Lung (tissue), 11 donors: ENCODE measurements at regions not wholly inside any gene's neighbourhood (a gene's known extent, or its start where the extent isn't known, plus 50 kb on each side); places are given as distances from the start of the nearest gene placed in this dataset.

Source experiments
- ATAC-seq: fragments of 200-7000 bp; cut with Tn5 transposase; one replicate; pipeline ENCODE4 v1.9.1; 2020; ENCODE audit warnings: moderate number of reproducible peaks; ENCODE audit not compliant: insufficient read depth, low FRiP score
- DNase-seq, 3 donors: peaks; one replicate each; pipeline ENCODE4 v3.0.0-alpha.2; 2013 to 2017
- H3K27ac ChIP-seq, 2 donors: one replicate each; pipeline ENCODE4 v1.5.1; 2013; ENCODE audit warnings: mild to moderate bottlenecking in 2 of 2, moderate library complexity in 2 of 2, control low read depth in 1 of 2, inconsistent platforms in 1 of 2, low read depth in 1 of 2, low read length in 1 of 2
- H3K27me3 ChIP-seq, 3 donors: one replicate each; pipeline ENCODE4 v1.5.1; 2013; ENCODE audit warnings: low read length in 2 of 3; ENCODE audit not compliant: control insufficient read depth in 3 of 3, insufficient read depth in 3 of 3
- H3K36me3 ChIP-seq, 4 donors: one replicate each; pipeline ENCODE4 v1.5.1; 2013; ENCODE audit warnings: low read length in 4 of 4, mild to moderate bottlenecking in 1 of 4, moderate library complexity in 1 of 4; ENCODE audit not compliant: control insufficient read depth in 4 of 4, insufficient read depth in 4 of 4
- H3K4me1 ChIP-seq, 5 donors: one replicate each; pipeline ENCODE4 v1.5.1; 2013; ENCODE audit warnings: low read length in 5 of 5, mild to moderate bottlenecking in 2 of 5, moderate library complexity in 1 of 5; ENCODE audit not compliant: control insufficient read depth in 5 of 5, insufficient read depth in 5 of 5
- H3K4me3 ChIP-seq: one replicate; pipeline ENCODE4 v1.5.1; 2013; ENCODE audit warnings: mild to moderate bottlenecking, control low read depth, moderate library complexity
- H3K9ac ChIP-seq, 2 donors: one replicate each; pipeline ENCODE4 v1.5.1; 2013; ENCODE audit warnings: low read length in 2 of 2, control low read depth in 1 of 2; ENCODE audit not compliant: insufficient read depth in 1 of 2
- H3K9me3 ChIP-seq, 4 donors: one replicate each; pipeline ENCODE4 v1.5.1; 2013; ENCODE audit warnings: low read length in 3 of 4, mild to moderate bottlenecking in 1 of 4, moderate library complexity in 1 of 4; ENCODE audit not compliant: control insufficient read depth in 4 of 4, insufficient read depth in 3 of 4
- WGBS, 2 donors: extraction: QIAGEN DNeasy Blood & Tissue Kit; methylation state at CpG; one replicate each; pipeline ENCODE4 v1.1.7; 2013; 5-methylcytosine and 5-hydroxymethylcytosine counted together
- TF ChIP-seq, protein P1 (sequence below): IDR thresholded peaks from 2 replicates; pipeline ENCODE4 v1.5.1; 2012; ENCODE audit warnings: mild to moderate bottlenecking; ENCODE audit errors: control extremely low read depth, extremely low read depth
- donor health status: control.
- donor health status: control.
- donor health status: Bipolar disorder and iron deficiency.
- donor health status: healthy.
- donor health status: DM: yes; HTN: yes; CAD: no.

DNA sequence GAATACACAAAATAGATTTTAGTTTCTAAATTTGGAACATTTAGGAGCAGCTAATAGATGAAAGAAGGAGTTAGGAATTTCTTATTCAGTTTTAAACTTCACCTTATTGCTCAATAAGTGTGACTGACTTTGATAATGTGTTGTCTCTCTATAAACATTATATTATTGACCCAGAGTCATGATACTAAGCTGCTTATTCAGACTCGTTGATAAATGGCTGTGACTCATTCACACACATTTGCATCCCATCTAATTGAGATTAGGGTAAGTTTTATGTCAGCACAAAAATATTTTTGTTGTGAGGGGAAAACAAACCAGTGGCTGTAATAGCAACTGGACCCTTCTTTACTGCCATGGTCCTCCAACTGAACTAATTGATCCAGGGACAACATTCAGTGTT lies 137.6 kb downstream of the GOLIM4 start:
- no peaks in the 10 kb centered on the region for H3K36me3 ChIP-seq
- no peak for DNase-seq
- no peaks in the 10 kb centered on the region for H3K4me1 ChIP-seq
- H3K27ac ChIP-seq = no peak overlapping the region
- H3K9ac ChIP-seq = no peak overlapping the region
- no peaks in the 10 kb centered on the region for H3K27me3 ChIP-seq
- no peaks in the 10 kb centered on the region for H3K9me3 ChIP-seq
- 46 to 75% methylated on average over 1 of the region's 1 CpG for WGBS, 2 donors
- no peak overlapping the region for H3K4me3 ChIP-seq
- TF ChIP-seq, protein P1, sequence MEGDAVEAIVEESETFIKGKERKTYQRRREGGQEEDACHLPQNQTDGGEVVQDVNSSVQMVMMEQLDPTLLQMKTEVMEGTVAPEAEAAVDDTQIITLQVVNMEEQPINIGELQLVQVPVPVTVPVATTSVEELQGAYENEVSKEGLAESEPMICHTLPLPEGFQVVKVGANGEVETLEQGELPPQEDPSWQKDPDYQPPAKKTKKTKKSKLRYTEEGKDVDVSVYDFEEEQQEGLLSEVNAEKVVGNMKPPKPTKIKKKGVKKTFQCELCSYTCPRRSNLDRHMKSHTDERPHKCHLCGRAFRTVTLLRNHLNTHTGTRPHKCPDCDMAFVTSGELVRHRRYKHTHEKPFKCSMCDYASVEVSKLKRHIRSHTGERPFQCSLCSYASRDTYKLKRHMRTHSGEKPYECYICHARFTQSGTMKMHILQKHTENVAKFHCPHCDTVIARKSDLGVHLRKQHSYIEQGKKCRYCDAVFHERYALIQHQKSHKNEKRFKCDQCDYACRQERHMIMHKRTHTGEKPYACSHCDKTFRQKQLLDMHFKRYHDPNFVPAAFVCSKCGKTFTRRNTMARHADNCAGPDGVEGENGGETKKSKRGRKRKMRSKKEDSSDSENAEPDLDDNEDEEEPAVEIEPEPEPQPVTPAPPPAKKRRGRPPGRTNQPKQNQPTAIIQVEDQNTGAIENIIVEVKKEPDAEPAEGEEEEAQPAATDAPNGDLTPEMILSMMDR = no peak
- no peak for ATAC-seq

DNA sequence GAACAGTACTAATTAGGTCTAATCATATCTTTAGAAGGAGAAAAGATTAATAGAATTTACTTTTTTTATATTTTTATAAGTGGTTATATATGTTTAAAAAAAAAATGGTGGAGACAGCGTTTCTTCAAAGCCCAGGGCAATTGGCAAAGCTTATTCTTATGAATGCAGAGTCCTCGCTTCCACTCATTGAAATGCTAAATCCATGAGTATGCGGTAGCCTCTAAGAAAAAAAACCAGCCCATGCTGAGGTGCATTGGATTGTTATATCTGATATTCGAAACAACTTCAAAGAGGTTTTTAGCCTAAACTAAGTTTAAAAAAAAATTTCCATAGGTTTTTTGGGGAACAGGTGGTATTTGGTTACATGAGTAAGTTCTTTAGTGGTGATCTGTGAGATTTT lies 142.8 kb downstream of the GOLIM4 start:
- ATAC-seq = no peak
- Histone ChIP-seq H3K27ac (no peak overlapping the region), H3K27me3 (no peaks in the 10 kb centered on the region), H3K9me3 (no peaks in the 10 kb centered on the region), H3K4me1 (no peaks in the 10 kb centered on the region), H3K36me3 (no peaks in the 10 kb centered on the region), H3K4me3 (no peak overlapping the region), H3K9ac (no peak overlapping the region)
- 81 to 91% methylated on average over 4 of the region's 4 CpGs for WGBS, 2 donors
- TF ChIP-seq, protein P1 = no peak
- DNase-seq = no peak

- no peak for DNase-seq
- no peak for ATAC-seq
- WGBS, 2 donors = 85 to 92% methylated on average over 5 of the region's 5 CpGs
Measured at GRCh38 chr3:167950212-167950611, 145.5 kb downstream of the GOLIM4 start.

More at GRCh38 chr3:167950212-167950611, 145.5 kb downstream of the GOLIM4 start:
- H3K27ac ChIP-seq = no peak overlapping the region
- TF ChIP-seq, protein P1 = no peak
- H3K36me3 ChIP-seq = no peaks in the 10 kb centered on the region
- H3K4me1 ChIP-seq = no peaks in the 10 kb centered on the region
- no peaks in the 10 kb centered on the region for H3K27me3 ChIP-seq
- no peak overlapping the region for H3K4me3 ChIP-seq
- H3K9me3 ChIP-seq = no peaks in the 10 kb centered on the region
- H3K9ac ChIP-seq = no peak overlapping the region
